HuH-7 (cell line): ENCODE measurements at regions not wholly inside any gene's neighbourhood (a gene's known extent, or its start where the extent isn't known, plus 50 kb on each side); places are given as distances from the start of the nearest gene placed in this dataset.

Experiments used
- DNase-seq: peaks from one replicate; pipeline ENCODE4 v3.0.0; 2011; ENCODE audit warnings: low spot score

DNA sequence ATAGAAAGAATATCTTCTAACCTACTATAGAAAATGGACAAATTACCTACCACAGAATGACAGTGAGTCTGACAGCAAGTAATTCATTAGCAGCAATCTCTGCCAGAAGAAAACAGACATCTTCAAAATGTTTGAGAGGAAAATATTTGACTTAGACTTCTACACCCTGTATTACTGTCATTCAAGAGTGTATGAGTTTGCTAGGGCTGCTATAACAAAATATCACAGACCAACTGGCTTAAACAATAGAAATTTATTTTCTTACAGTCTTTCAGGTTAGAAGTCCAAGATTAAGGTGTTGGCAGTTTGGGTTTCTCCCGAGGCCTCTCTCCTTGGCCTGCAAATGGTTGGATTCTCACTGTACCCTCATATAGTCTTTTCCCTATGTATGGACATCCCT, 52.9 kb upstream of the FGGY start:
- DNase-seq = no peak

DNA sequence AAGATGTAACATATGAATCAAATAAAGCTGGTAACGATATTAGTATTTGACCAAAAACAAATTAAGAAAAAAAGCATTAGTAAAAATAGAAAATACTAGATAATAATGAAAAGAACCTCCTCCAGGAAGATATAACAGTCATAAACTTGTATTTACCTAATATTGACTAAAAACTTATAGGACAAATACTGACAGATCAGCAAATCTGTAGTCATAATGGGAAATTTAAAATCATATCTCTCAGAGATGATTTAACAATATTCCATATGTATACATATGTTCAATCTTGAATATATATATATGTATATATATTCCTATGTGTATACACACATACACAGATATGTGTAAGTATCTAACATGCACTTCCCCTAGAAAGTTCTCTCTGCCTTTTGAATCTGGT, 52.0 kb upstream of the FGGY start:
- no peak for DNase-seq
